ENCODE measurements at regions not wholly inside any gene's neighbourhood (a gene's known extent, or its start where the extent isn't known, plus 50 kb on each side); places are given as distances from the start of the nearest gene placed in this dataset.

GRCh38 chr4:154088741-154089140, 299.9 kb upstream of the SFRP2 start:
- DNase-seq (ENCODE audit: low spot score) = no peak

GRCh38 chr4:154086247-154086646, 297.4 kb upstream of the SFRP2 start:
- no peak for DNase-seq (ENCODE audit: low spot score)

- DNase-seq (ENCODE audit: low spot score) = no peak
These were observed 296.0 kb upstream of the SFRP2 start for GRCh38 chr4:154084864-154085263.

- no peak for DNase-seq (ENCODE audit: low spot score)
These were observed 294.1 kb upstream of the SFRP2 start for GRCh38 chr4:154082760-154083535.

GRCh38 chr4:154081391-154081790, 292.5 kb upstream of the SFRP2 start:
- no peak for DNase-seq (ENCODE audit: low spot score)

- DNase-seq (ENCODE audit: low spot score) = no peak
These were observed 289.8 kb upstream of the SFRP2 start for GRCh38 chr4:154078504-154079350.

GRCh38 chr4:154076921-154077320, 288.0 kb upstream of the SFRP2 start:
- DNase-seq (ENCODE audit: low spot score) = no peak

- DNase-seq (ENCODE audit: low spot score) = no peak
These were observed 284.4 kb upstream of the SFRP2 start for GRCh38 chr4:154073107-154073822.

GRCh38 chr4:154067786-154068185, 278.9 kb upstream of the SFRP2 start:
- no peak for DNase-seq (ENCODE audit: low spot score)

- DNase-seq (ENCODE audit: low spot score) = no peak
These were observed 276.5 kb upstream of the SFRP2 start for GRCh38 chr4:154065368-154065767.

- no peak for DNase-seq (ENCODE audit: low spot score)
These were observed 275.4 kb upstream of the SFRP2 start for GRCh38 chr4:154064244-154064643.

GRCh38 chr4:154049457-154050181, 260.7 kb upstream of the SFRP2 start:
- DNase-seq (ENCODE audit: low spot score) = no peak

GRCh38 chr4:154047733-154048132, 258.9 kb upstream of the SFRP2 start:
- no peak for DNase-seq (ENCODE audit: low spot score)

- DNase-seq (ENCODE audit: low spot score) = no peak
These were observed 256.0 kb upstream of the SFRP2 start for GRCh38 chr4:154044742-154045485.

- DNase-seq (ENCODE audit: low spot score) = no peak
These were observed 255.2 kb upstream of the SFRP2 start for GRCh38 chr4:154044108-154044531.

GRCh38 chr4:154041640-154042039, 252.8 kb upstream of the SFRP2 start:
- no peak for DNase-seq (ENCODE audit: low spot score)

- DNase-seq (ENCODE audit: low spot score) = no peak
These were observed 250.8 kb upstream of the SFRP2 start for GRCh38 chr4:154039435-154040343.

- DNase-seq (ENCODE audit: low spot score) = no peak
These were observed 248.0 kb upstream of the SFRP2 start for GRCh38 chr4:154036856-154037255.

- DNase-seq (ENCODE audit: low spot score) = no peak
These were observed 246.5 kb upstream of the SFRP2 start for GRCh38 chr4:154035341-154035740.

GRCh38 chr4:154033921-154034320, 245.0 kb upstream of the SFRP2 start:
- no peak for DNase-seq (ENCODE audit: low spot score)
